Right lung (tissue), 2 donors: ENCODE measurements at regions not wholly inside any gene's neighbourhood (a gene's known extent, or its start where the extent isn't known, plus 50 kb on each side); places are given as distances from the start of the nearest gene placed in this dataset.

Experiments
- DNase-seq, 2 donors: peaks; one replicate each; pipeline ENCODE4 v3.0.0-alpha.2; 2013

DNA sequence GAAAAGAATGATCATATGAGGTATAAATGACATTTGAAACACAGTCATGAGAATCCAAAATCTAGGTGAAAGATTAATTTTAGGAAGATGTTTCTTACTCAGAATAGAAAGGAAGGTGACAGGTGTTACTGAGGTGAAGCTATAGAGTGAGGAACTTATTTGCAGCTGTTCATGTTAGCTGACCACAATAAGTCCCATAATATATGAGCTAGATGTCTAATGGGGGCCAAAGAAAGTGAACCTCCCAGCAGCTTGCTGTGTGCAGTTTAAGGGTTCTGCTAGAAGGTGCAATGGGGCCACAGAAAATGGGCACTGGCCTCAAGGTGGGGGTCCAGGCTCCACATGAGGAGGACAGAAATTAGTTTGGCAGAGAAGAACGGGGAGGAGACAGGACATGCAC is 1374.9 kb upstream of the CRIM1 start:
- no peak for DNase-seq

DNA sequence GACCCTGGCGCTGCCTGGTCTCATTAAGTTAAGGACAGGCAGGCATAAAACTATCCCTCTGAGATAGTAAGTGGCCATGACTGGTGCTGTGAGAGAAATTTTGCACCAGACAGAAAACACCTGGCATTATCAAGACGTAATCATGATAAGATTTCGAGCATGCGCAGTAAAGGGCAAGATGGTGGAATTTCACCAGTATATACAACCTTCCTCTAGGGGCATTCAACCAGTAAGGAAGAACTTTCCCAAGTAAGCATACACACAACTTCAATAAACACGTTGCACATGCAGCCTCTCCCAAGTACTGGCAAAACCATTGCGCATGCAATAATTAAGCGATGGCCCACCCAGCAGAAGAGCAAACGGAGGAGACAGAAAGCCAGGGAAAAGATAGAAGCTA is 1376.4 kb upstream of the CRIM1 start:
- no peak for DNase-seq

DNA sequence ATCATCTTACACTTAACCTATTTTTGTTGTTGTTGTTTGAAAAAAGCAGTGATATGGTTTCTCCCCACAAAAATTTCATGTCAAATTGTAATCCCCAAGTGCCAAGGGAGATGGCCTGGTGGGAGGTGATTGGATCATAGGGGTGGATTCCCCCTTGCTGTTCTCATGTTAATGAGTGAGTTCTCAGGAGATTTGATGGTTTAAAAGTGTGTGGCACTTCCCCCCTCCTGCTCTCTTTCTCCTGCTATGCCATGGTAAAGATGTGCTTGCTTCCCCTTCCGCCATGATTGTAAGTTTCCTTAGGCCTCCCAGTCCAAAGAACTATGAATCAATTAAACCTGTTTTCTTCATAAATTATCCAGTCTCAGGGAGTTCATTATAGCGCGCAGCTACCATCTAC is 1362.7 kb upstream of the FAM98A start:
- no peak for DNase-seq

DNA sequence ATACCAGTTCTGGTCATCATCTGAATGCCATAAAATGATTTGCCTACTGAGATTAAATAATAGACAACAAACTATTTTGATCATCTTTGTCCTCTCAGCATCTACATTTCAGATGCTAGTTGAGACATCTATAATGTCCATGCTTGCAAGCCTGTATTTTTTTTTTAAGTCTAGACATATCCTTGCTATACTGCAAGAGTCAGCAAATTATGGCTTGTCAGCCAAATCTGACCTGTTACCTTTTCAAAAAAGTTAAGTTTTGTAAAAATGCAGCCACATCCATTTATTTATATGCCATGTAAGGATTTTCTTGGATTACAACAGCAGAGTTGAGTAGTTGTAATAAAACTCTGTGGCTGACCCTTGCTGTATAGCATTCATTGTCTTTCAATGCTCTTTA is 1355.7 kb upstream of the FAM98A start:
- no peak for DNase-seq

DNA sequence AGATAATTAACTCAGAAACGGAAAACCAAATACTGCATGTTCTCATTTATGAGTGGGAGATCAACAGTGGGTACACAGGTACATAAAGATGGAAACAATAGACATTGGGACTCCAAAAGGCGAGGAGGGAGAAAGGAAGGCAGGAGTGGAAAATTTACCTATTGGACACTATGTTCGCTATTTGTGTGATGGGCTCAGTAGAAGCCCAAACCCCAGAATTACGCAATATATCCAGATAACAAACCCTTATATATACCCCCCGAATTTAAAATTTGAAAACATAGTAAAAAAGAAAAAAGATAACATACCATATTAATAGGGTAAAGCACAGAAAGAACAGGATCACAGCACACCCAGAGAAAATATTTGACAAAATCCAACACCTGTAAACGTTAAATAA is 1351.7 kb upstream of the FAM98A start:
- no peak for DNase-seq

DNA sequence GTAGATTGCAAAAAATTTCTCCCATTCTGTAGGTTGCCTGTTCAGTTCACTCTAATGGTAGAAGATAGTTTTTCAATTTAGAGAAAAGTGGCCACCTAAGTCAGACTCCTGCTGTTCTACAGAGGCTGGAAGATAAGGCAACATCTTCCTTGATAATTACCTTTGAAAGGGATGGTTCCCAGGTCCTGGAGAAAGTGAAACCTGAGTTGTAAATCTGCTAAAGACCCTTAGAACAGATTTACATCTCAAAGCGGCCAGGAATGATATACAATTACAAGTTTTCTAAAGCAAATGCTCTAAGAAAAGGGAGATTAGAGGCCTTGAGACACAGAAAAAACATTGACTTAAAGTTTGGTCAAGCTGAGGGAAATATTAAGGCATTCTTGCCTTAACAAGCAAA is 1350.2 kb upstream of the FAM98A start:
- no peak for DNase-seq

DNA sequence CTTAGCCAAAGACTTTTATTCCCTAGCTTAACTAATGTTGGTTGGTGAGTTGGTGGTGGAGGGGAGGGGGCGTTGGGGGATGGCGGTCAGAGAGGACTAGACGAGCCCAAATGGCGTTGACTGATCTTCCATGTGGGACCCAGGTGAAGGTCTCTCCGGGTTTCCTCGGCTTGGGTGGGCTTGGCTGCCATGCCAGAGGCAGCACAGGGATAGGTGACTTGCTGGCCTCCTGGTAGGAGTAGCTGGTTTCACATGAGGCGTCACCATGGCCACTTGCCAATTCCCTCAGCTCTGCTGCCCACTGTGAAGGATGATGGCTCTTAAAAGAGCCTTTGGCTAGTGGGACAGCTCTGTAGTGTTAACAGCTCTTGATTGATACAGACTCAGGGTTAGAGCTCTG is 1337.0 kb upstream of the FAM98A start:
- no peak for DNase-seq

DNA sequence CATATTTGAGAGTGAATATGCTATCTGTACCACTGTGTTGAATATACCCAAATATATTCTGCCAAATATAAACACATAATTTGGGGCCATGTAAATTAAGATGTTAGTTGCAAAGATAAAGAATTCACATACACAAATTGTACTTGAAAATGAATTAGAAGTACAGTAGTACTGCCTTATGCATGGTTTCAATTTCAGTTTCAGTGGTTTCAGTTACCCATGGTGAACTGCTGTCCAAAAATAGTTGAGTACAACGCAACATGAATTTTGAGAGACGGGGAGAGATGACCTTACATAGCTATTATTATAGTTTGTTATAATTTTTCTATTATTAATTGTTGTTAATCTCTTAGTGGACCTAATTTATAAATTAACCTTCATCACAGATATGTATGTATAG is 1313.0 kb upstream of the FAM98A start:
- no peak for DNase-seq

DNA sequence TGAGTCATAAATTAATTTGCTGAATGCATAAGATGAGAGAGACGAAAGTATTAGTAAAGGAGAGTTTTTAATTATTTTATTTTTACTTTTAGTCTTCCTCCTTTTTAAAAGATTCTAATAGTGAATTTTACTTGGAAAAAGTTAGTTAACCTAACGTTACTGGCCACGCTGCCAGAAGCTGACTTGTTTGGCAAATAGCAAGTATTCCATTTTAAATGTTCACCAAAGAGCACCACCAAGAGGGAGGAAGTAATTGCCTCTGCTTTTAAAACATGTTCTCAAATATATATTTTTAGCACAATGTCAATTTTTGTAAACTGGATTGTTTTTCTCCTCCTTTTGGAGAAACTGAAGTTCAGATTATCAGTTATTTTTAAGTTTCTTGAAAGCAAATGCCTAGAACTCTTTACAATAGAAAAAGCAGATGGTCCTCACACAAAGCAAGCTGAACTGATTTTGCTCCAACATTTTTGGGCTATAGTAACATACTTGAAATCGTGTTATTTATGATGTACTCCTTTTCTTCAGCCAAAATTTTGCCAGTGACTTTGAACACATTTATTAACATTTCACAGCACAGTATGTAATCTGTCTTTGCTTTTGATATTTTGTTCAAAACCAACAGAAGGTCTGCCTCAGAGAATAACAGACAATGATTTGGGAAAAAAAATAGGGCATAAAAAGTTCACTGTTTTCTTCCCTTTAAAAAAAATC is 1311.0 kb upstream of the FAM98A start:
- no peak for DNase-seq

DNA sequence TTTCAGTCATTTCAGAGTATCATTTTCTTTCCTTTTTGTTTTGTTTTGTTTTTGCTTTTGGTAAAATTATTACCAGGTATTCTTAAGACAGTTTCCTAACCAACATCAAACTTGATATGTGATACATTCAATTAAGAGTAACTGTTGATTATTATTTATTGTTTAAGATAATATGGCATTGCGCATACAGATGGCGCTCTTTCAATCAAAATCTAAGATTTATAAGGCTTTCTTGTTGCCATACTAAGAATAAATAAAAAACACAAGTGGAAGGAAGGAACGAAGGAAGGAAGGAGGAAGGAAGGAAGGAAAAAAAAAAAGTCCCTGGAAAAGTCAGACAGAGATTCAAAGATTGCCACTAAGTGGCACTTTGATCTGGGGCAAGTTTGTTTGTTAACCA is 1308.7 kb upstream of the FAM98A start:
- DNase-seq: no peak

DNA sequence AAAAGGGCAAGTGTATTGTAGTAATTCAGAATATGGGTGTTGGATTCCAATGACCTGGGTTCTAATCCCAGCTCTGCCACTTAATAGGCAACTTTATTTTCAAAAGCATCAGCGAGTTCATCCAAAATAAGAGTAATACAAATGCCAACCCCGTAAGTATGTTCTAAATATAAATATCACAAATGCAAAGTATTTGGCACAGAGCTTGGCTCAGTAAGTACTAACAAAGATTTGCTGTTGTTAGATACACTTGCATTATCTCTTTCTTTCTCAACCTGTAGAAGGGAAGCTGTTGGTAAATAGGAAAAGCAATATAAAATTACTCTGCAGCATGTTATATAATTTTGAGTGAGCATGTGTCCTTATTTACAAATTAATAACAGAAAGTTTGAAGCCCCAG is 1302.6 kb upstream of the FAM98A start:
- no peak for DNase-seq

DNA sequence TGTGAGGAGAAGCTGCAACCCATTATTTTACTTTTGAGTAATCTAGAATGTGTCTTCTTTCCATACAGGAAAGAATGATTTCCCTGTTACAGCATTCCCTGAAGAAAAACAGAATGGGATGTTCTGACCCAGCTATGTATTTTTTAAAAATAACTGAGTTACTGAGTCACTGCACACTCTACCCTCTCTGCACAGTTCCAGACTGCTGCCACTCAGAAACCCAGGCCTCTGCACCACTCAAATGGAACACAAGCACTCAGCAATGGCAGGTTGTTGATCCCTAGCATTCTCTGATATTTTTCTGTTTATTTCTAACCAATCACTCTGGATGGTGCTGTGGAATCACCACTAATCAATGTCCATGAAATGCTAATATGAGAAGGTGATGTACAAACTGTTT is 1300.0 kb upstream of the FAM98A start:
- DNase-seq: no peak

DNA sequence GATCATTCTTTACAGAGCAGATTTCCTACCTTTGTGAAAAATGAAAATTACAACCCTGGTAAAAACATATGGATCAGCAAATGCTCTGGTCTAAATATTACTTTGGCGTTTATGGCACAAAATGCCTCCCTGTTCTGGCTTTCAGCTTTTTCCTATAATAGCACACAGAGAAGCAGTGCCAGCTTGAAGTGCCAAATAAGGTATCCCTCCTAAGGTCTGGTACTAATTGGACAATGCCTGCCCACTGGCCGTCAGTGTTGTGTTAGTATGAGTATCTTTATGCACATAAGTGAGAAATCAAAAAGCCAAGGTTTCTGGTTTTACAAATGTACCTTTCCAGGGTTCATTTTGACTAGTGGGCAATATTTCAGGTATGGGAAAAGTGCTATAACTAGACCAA is 1293.7 kb upstream of the FAM98A start:
- no peak for DNase-seq

DNA sequence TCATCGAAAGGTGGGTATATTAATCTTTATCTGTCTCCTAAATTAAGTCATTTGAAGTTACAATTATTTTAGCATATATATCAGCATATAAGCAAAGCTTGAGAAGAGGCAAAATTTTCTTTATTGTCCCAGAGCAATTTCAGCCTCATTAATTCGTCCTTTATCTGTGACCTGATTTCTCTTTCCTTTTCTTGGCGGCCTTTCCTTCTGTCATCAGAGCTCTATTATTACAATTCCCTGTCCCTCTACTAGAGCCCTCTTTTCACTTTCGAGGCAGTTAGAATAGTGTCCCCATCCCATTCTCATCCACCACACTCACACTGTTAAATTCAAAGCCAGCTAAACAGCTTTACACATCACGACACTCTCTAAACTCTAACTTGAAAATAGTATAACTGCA is 1293.2 kb upstream of the FAM98A start:
- no peak for DNase-seq

DNA sequence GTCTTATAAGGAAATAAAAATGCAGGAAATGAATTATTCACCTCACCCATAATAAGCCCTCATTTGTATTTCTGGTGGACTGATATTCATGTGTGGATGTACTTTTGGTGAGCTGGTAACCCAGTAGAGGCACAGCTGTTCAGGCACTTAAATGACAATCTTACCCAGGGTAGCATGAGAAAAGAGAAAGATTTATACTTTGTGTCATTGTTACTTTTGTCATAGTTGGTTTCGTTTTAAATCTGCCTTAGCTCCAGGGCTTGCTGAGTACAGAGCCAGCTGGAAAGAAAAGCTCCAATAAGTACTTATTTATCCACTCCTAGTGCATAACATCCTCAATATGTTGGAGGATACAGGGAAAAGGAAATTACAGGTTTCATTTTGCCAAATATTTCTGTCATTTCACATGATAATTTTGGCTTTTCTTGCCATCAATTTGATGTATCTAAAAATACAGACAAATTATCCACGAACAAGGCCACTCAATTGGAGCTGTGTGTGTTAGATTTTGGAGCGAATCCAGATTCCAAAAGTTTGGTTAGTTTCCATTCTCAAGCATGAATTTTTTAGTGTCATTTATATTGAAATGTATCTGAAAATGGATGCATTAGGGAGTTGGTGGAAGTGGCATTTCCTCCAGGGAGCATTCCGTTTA is 1276.1 kb upstream of the FAM98A start:
- peak in 1 of 2 donors; percentile 11 for DNase-seq

DNA sequence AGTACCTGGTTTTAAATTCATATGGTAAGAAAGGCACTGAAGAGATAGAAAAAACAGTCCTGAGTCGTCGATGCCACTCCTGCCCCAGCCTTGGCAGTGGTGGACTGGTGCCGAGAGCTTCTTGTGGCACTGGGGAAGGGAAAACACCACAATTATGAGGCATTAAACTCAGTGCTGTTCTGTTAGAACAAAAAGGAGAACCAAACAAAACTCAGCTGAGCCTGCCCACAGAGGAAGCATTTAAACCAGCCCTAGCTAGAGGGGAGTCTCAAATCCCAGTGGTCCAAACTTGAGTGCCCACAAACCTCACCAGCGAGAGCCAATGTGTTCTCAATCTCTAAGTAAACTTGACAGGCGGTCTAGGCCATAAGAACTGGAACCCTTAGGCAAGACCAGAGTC is 1254.5 kb upstream of the FAM98A start:
- DNase-seq: no peak

DNA sequence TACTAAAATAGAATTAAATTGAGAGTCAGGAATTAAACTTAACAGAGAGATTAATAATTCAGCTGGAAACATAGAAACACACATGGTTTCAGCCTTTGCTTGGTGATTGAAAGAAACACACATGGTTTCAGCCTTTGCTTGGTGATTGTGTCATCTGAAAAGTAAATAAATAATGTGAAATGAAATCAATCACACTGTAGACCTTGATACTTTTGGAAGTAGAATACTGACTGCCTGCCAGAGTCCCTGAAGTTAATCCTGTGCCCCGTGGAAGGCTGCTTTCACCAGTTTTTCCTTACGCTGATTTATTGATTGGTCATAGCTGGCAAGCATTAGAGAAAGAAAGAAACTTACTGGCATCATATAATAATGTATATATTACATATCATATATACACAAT is 1252.7 kb upstream of the FAM98A start:
- no peak for DNase-seq

DNA sequence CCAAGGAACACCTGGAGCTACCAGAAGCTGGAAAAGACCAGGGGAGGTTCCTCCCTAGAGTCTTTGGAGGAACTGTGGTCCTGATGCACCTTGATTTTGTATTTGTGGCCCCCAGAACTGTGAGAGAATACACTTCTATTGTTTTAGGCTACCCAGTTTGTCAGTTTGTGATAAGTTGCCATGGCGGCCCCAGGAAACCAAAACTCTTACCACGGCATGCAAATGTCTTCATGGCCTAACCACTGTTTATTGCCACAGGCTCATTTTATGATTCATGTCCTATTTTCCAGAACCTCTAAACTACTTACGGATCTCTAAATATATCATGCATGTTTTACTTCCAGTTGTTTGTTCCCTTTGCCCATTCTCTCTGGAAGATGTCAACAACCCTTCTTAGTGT is 1250.7 kb upstream of the FAM98A start:
- no peak for DNase-seq

DNA sequence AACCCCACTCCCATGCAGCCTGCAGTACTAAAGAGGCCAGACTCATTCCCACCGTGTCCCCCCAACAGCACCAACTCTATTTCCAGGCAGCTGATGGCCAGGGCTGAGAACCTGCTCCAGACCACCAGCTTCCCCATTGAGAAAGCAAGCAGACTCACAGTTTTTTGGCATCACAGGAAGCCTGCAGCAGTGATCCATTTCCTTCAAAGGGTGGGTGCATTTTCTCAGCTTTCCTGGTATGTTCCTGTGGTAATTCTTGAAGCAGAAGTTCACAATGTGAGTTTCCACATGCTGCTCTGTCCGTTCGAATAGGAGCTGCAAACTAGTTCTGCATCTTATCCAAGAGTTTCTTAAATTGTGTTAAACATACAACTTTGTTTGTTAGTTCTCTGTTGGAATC is 1249.6 kb upstream of the FAM98A start:
- no peak for DNase-seq

DNA sequence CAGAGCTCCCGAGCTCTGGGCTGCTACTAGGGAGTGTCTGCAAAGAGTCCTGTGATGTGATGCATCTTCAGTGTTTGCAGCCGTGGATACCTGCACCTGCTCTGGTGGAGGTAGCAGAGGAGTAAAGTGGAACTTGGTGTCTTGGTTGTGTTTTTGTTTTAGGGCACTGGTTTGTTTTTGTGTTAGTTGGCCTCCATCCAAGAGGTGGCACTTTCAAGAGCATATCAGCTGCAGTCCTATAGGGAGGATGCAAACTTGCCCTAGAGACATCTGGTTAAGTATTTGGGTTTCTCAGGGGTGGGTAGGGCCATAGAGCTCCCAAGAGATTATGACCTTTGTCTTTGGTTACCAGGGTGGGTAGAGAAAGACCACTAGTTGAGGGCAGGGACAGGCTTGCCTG is 1249.0 kb upstream of the FAM98A start:
- no peak for DNase-seq

DNA sequence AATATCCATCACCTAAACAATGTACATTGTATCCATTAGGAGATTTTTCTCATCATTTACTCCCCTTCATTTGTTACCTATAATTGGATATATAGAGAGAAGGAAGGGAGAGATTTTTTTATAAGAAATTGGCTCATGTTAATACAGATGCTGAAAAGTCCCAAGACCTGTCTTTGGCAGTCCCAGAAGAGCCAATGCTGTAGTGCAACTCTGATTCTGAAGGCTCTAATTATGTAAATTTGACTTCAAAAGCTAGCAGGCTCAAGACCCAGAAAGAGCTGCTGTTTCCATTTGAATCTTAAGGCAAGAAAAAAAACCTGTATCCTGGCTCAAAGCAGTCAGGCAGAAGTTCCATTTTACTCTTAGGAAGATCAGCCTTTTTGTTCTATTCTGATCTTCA is 1245.5 kb upstream of the FAM98A start:
- DNase-seq: no peak

DNA sequence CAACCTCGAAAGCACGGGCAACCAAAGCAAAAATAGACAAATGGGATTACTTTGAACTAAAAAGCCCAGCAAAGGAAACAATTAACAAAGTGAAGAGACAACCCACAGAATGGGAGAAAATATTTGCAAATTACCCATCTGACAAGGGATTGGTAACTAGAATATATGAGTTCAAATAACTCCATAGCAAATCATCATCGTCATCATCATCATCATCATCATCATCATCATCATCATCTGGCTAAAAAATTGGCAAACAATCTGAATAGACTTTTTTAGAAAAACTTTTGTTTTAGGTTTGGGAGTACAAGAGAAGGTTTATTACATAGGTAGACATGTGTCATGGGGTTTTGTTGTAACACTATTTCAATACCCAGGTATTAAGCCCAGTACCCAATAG is 1239.3 kb upstream of the FAM98A start:
- DNase-seq: no peak

DNA sequence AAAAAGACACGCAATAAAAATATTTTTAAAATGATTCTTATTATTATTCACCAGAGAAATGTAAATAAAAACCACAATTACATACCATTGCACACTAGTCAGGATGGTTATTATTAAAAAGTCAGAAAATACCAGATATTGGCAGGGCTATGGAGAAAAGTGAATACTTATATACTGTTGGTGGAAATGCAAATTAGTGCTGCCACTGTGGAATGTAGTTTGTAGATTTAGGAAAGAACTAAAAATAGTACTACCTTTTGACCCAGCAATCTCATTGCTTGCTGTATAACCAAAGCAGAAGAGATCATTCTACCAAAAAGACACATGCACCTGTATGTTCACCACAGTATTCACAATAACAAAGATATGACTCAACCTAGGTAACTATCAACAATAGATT is 1237.3 kb upstream of the FAM98A start:
- no peak for DNase-seq

DNA sequence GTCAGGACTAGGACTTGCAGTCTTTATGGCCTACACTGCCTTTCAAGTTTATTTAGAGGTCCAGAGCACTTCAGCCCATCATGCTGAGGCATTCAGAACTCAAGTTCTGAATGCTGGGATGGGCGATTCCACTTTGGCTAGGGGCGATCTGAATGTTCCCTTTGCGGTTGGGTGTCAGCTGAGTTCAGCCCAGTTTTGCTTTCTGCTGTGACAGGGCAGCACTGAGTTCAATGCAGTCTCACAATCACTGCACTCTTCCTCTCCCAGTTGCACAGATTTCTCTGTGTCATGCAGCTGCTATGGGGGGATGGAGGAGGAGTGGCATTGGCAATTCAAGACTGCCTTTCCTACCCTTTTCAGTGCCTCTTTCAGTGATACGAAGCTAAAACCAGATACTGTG is 1232.0 kb upstream of the FAM98A start:
- DNase-seq: no peak
